Panc1 (cell line): ENCODE measurements at regions not wholly inside any gene's neighbourhood (a gene's known extent, or its start where the extent isn't known, plus 50 kb on each side); places are given as distances from the start of the nearest gene placed in this dataset.

Experiments used
- ATAC-seq: fragments of 200-7000 bp; cut with Tn5 transposase; 2 replicates; pipeline ENCODE4 v1.9.1; 2020; ENCODE audit warnings: mild to moderate bottlenecking, moderate library complexity
- BruUV-seq: library from RNA; stranded (reverse); fragments of 400-500 nt; replicated peaks from 2 replicates; lab custom pipeline; 2021; lab: Mats Ljungman, UMichigan
- CTCF ChIA-PET: fragments of 300-600 bp; sonication (Branson Sonifier 250); formaldehyde crosslinking; loops from one replicate; lab custom pipeline; 2022; ENCODE audit warnings: antibody characterized with exemption; lab: Charles Lee
- POLR2A ChIA-PET: fragments of 300-600 bp; sonication (Branson Sonifier 250); formaldehyde crosslinking; loops from one replicate; lab custom pipeline; 2022; ENCODE audit warnings: antibody characterized with exemption; lab: Charles Lee
- DNase-seq: peaks from one replicate; pipeline ENCODE4 v3.0.0-alpha.2; 2010; ENCODE audit warnings: low read depth, low spot score
- H3K27ac ChIP-seq: 2 replicates; pipeline ENCODE4 v1.5.1; 2011; ENCODE audit warnings: mild to moderate bottlenecking, low read length, inconsistent platforms
- H3K27me3 ChIP-seq: fragments of 200-500 bp; sonication (Bioruptor generic); 2 replicates; pipeline ENCODE4 v1.6.0; 2014; ENCODE audit warnings: low read length, inconsistent platforms; ENCODE audit not compliant: control insufficient read depth, insufficient read depth
- H3K36me3 ChIP-seq: fragments of 200-500 bp; sonication (Bioruptor generic); 2 replicates; pipeline ENCODE4 v1.5.1; 2014; ENCODE audit warnings: inconsistent platforms, mild to moderate bottlenecking, low read length, moderate library complexity; ENCODE audit not compliant: control insufficient read depth, insufficient read depth
- H3K4me1 ChIP-seq: 2 replicates; pipeline ENCODE4 v1.5.1; 2011; ENCODE audit warnings: inconsistent platforms, mild to moderate bottlenecking, low read length, moderate library complexity; ENCODE audit not compliant: control insufficient read depth, insufficient read depth
- H3K4me3 ChIP-seq, 2 experiments: 2 replicates each; pipeline ENCODE4 v1.5.1; 2011 to 2012; ENCODE audit warnings: low read depth in 2 of 2, low read length in 2 of 2, mild to moderate bottlenecking in 2 of 2, inconsistent platforms in 1 of 2, moderate library complexity in 1 of 2
- H3K9me3 ChIP-seq: fragments of 200-500 bp; sonication (Bioruptor generic); 2 replicates; pipeline ENCODE4 v1.5.1; 2014; ENCODE audit warnings: low read depth, mild to moderate bottlenecking, inconsistent platforms, low read length, moderate library complexity; ENCODE audit not compliant: control insufficient read depth, insufficient read depth
- CTCF ChIP-seq: fragments of 450-650 bp; IDR thresholded peaks from 2 replicates; pipeline ENCODE4 v1.5.1; 2017; ENCODE audit warnings: mild to moderate bottlenecking
- POLR2AphosphoS5 ChIP-seq: IDR thresholded peaks from 2 replicates; pipeline ENCODE4 v1.6.1; 2012; ENCODE audit warnings: mild to moderate bottlenecking, low read depth, low read length, moderate library complexity
- REST ChIP-seq, 2 experiments: IDR thresholded peaks; 2 replicates each; pipeline ENCODE4 v1.6.1; 2011 to 2012; ENCODE audit warnings: low read depth in 2 of 2, control low read depth in 1 of 2, low read length in 1 of 2, mild to moderate bottlenecking in 1 of 2, moderate library complexity in 1 of 2; ENCODE audit not compliant: insufficient read depth in 1 of 2
- SIN3A ChIP-seq: IDR thresholded peaks from 2 replicates; pipeline ENCODE4 v1.6.1; 2012; ENCODE audit warnings: low read depth, mild to moderate bottlenecking, low read length, moderate library complexity, borderline replicate concordance; ENCODE audit not compliant: insufficient read depth
- TCF7L2 ChIP-seq: IDR thresholded peaks from 2 replicates; pipeline ENCODE4 v1.6.1; 2011; ENCODE audit warnings: mild to moderate bottlenecking, low read depth, low read length, inconsistent platforms
- in situ Hi-C: cut with HindIII; loops from 2 replicates; pipeline ENCODE4 v1.10.0; 2016; ENCODE audit warnings: low sequenced_read_pairs, low pct_unique_long_range_greater_than_20kb
- intact Hi-C: fragments of 100-400 bp; cut with micrococcal nuclease; formaldehyde crosslinking; loops from one replicate; pipeline ENCODE4 v1.10.0; 2022; ENCODE audit not compliant: unreplicated experiment

DNA sequence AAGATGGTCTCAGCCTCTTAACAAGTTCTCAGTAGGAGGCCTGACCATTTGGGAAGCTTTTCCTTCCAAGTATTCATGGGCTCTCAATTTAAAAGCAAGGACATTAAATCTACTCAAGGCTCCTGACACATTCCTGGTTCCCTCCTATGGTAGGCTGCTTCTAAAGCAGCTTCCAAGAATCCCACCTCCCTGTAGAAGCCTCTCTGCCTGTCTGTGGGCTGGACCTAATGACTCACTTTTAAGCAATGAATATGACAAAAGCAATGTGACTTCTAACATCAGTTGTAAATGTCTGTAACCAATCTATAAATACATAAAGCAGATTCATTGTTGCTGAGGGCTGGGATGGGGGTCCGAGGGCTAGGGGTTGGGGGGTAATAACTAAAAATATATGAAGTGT, 99.5 kb upstream of the FAM9B start:
- POLR2A ChIA-PET = no interaction called here

DNA sequence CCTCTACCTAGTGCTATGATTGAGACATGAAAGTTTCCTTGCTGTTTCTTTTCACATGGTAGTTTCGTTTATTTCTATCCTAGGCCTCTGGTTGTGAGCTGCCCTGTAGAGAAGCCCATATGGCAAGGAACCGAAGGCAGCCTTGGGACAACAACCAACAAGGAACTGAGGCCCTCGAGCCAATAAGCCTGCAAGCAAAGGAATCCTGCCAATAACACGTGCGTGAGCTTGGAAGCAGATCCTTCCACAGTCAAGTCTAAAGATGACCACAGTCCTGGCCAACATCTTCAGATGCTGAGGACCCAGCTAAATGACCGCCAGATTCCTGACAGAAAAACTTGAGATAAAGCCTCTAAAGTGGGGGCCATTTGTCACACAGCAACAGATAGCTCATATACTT, 100.4 kb upstream of the FAM9B start:
- ChIA-PET CTCF (no interaction called here), POLR2A (no interaction called here)
- no TSS peak for BruUV-seq
- no peaks in the 10 kb centered on the region for H3K27me3 ChIP-seq
- ATAC-seq = no peak
- no peaks in the 10 kb centered on the region for H3K9me3 ChIP-seq
- in situ Hi-C loops (no loop called here), intact Hi-C loops (no loop called here)
- no peaks in the 10 kb centered on the region for H3K4me1 ChIP-seq
- no peak overlapping the region for H3K4me3 ChIP-seq
- TF ChIP-seq CTCF = no peak
- no peak for TF ChIP-seq POLR2AphosphoS5
- no peak for TF ChIP-seq SIN3A
- TF ChIP-seq TCF7L2 = no peak
- no peak for TF ChIP-seq REST (IDR thresholded peaks at IDR 0.05; ENCODE audit: insufficient read depth in 1 of 2, low read depth in 2 of 2, low read length in 1 of 2)
- H3K36me3 ChIP-seq = no peaks in the 10 kb centered on the region
- no peak for DNase-seq
- H3K27ac ChIP-seq = no peak overlapping the region

More for the DNA sequence above, 99.5 kb upstream of the FAM9B start:
- TF ChIP-seq REST (IDR thresholded peaks at IDR 0.05; ENCODE audit: insufficient read depth in 1 of 2, low read depth in 2 of 2, low read length in 1 of 2) (no peak), TCF7L2 (no peak), POLR2AphosphoS5 (no peak), SIN3A (no peak), CTCF (no peak)
- in situ Hi-C loops = no loop called here
- H3K4me1 ChIP-seq = no peaks in the 10 kb centered on the region
- no peaks in the 10 kb centered on the region for H3K36me3 ChIP-seq
- DNase-seq (no peak), ATAC-seq (no peak)
- BruUV-seq = no TSS peak
- intact Hi-C loops = no loop called here
- H3K27me3 ChIP-seq = no peaks in the 10 kb centered on the region
- CTCF ChIA-PET = no interaction called here
- H3K27ac ChIP-seq = no peak overlapping the region
- no peak overlapping the region for H3K4me3 ChIP-seq
- H3K9me3 ChIP-seq = no peaks in the 10 kb centered on the region
